Fibroblast of villous mesenchyme (primary cell): ENCODE measurements at regions not wholly inside any gene's neighbourhood (a gene's known extent, or its start where the extent isn't known, plus 50 kb on each side); places are given as distances from the start of the nearest gene placed in this dataset.

Experiments
- DNase-seq: peaks from one replicate; pipeline ENCODE4 v3.0.0-alpha.2; 2010; ENCODE audit warnings: low read depth
- H3K4me3 ChIP-seq: 2 replicates; pipeline ENCODE4 v1.5.1; 2011; ENCODE audit warnings: low read depth, mild to moderate bottlenecking, low read length
- TF ChIP-seq, protein P1 (sequence below): IDR thresholded peaks from 2 replicates; pipeline ENCODE4 v1.5.1; 2012; ENCODE audit warnings: low read depth, mild to moderate bottlenecking, low read length; ENCODE audit not compliant: insufficient read depth

DNA sequence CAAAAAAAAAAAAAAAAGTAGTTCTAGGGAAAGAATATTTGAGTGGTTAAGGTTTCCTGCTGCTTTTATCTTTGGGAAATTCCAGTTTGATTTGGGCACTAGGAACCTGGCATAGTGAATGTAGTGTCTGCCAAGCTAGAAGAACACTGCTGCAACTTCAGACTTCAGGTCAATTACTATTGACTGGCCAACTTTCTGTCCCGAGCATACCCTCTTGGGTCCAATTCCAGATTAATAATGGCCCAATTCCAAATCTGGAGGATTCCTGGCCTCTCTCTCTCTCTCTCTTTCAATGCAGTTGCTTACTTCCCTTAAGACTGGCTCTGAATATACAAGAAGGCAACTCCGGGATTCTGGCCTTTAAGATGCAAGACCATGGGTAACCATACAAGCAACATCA is 74.9 kb downstream of the ANKEF1 start:
- DNase-seq: no peak
- no peak overlapping the region for H3K4me3 ChIP-seq
- TF ChIP-seq, protein P1, sequence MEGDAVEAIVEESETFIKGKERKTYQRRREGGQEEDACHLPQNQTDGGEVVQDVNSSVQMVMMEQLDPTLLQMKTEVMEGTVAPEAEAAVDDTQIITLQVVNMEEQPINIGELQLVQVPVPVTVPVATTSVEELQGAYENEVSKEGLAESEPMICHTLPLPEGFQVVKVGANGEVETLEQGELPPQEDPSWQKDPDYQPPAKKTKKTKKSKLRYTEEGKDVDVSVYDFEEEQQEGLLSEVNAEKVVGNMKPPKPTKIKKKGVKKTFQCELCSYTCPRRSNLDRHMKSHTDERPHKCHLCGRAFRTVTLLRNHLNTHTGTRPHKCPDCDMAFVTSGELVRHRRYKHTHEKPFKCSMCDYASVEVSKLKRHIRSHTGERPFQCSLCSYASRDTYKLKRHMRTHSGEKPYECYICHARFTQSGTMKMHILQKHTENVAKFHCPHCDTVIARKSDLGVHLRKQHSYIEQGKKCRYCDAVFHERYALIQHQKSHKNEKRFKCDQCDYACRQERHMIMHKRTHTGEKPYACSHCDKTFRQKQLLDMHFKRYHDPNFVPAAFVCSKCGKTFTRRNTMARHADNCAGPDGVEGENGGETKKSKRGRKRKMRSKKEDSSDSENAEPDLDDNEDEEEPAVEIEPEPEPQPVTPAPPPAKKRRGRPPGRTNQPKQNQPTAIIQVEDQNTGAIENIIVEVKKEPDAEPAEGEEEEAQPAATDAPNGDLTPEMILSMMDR: no peak

DNA sequence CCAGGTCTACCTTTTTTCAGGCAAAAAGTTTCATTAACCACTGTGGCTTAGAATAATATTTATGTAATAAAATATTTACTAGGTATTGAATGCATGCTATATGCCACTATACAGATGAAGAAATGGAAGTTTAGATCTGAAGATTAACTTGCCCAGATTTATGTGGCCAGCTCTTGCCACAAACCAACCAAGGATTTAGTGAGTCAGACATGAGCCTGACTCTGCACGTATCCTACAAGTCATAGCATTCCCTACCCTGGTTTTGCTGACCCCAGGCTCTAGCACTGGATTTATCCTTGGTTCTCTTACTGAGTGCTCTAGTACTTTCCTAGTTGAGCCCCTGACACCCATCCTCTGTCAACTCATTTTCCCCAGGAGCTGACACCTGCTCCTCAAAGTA is 75.4 kb downstream of the ANKEF1 start:
- TF ChIP-seq, protein P1: no peak
- no peak for DNase-seq

DNA sequence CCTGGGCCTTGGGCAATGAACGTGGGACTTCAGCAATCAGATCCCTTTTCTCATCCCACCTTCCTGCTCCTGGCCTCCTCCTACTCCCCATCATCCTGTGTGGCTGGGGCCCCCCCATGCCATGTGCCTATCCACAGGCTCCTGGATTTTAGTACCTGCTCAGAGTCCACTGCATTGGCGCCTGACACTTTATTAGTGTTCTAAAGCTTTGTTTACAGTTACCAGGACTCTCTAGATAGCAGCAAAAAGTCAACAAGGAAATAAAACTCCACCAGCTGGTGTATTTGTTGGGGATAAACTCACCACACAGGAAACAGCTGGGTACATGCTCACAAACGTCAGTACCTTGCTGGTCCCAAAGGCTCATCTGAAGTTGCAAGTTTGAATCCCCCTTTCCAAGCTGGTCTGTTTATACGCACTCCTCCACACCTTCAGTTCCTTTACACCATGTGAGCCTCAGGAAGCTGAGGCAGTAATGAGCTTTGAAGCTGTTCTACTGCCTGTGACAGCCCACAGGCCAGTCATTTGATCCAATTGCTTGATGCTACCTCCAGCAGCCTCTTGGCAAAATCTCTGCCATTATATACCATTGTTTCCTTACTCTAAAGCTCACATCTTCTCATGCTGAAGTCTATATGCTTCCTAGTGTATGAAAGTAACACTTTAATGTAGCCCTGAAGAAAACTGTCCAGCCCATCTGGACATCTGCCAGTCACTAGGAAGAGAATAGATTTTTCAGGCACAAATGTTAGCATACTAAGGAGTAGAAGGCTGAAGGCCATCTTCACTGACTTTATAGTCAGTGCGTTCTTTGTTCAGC is 76.6 kb downstream of the ANKEF1 start:
- TF ChIP-seq, protein P1: no peak

More for the DNA sequence above, 75.4 kb downstream of the ANKEF1 start:
- no peak overlapping the region for H3K4me3 ChIP-seq

DNA sequence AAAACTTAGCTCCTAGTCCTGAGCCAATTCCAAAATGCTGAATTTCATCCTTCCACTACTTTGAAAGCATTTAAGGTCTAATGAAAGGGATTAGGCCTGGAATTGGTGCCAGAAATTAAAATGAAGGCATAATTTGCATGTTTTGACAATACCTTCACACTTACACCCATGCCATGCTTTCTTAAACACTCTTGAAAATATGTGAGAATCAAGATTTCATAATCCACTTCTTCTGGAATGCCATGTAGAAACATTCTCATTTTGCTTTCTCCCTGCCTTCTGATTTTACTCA is 77.1 kb downstream of the ANKEF1 start:
- DNase-seq: no peak
- no peak overlapping the region for H3K4me3 ChIP-seq
- TF ChIP-seq, protein P1: no peak

More for the DNA sequence above, 76.6 kb downstream of the ANKEF1 start:
- DNase-seq: peak; percentile 61
- H3K4me3 ChIP-seq: no peak overlapping the region

DNA sequence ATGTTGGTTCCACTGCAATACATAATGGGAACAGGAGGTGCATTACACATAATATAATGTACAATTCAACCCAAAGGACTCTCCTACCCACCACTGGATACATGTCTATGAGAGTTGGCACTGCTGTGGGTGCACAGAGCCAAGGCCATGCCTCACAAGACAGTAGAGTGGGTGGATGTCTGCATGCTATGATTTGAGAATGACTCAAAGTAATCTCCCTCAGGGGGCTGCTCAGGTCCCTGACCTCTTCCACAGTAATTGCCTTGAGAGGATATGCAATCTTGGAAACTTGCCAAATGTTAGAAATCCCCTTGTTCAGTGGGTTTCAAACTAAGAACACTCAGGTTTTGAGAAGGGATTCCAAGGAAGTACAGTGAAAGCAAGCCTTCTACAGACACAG is 79.0 kb downstream of the ANKEF1 start:
- H3K4me3 ChIP-seq: no peak overlapping the region
- no peak for DNase-seq
- TF ChIP-seq, protein P1: no peak

DNA sequence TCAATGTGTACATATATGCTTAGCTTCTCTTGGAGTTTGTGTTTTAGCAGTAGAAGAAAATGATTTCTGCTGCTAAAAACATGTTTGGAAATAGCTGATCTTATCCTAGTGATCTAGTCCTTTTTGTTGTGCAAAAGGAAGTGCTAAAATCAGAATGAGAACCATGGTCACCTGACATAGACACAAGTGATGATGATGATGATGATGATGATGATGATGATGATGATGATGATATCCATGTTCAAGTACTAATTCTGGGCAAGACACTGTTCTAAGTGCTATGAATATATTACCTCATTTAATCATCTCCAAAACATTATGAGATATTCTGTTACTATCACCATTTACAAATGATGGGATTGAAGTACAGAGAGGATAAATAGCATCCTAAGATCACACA is 79.8 kb downstream of the ANKEF1 start:
- no peak for DNase-seq
- H3K4me3 ChIP-seq: no peak overlapping the region
- TF ChIP-seq, protein P1: no peak

DNA sequence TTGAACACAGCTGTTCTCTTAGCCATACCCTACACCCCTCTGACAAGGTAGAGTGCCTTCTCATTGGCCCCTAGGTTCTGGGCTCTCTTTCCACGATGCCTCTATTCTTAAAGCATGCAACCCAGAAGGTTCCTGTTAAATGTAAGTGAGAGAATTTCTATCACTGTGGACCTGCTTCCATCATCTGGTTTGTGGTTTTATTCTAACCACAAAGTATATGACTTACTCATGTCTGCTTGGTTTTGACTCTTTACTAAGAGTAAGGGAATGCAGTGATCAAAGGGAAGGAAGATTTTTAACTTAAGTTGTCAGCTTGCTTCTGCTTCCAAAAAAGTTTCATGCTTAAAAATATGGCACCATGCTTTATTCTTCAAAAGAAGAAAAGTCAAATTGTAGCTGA is 80.2 kb downstream of the ANKEF1 start:
- no peak overlapping the region for H3K4me3 ChIP-seq
- peak; percentile 49 for DNase-seq
- TF ChIP-seq, protein P1: no peak
